ENCODE measurements at regions not wholly inside any gene's neighbourhood (a gene's known extent, or its start where the extent isn't known, plus 50 kb on each side); places are given as distances from the start of the nearest gene placed in this dataset.

GRCh38 chr4:157934151-157934550, 238.7 kb downstream of the GASK1B start:
- H3K4me2 ChIP-seq (replicated peaks; ENCODE audit: low read depth, low read length, poor library complexity, severe bottlenecking): no peak overlapping the region
- H3K4me3 Mint-ChIP-seq: no peak overlapping the region
- CTCF ChIA-PET: no interaction called here
- intact Hi-C loops (cut with micrococcal nuclease): no loop called here
- ATAC-seq (ENCODE audit: low read depth): no peak
- H3K9ac ChIP-seq (ENCODE audit: low read length): no peak overlapping the region
- TF ChIP-seq EZH2 (IDR thresholded peaks at IDR 0.05; ENCODE audit: borderline replicate concordance, insufficient read depth, low read depth, low read length, poor library complexity, severe bottlenecking): no peak
- no peak for TF ChIP-seq CTCF (IDR thresholded peaks at IDR 0.05)
- no peaks in the 10 kb centered on the region for H4K20me1 ChIP-seq (ENCODE audit: control insufficient read depth, insufficient read depth, low read length, poor library complexity, severe bottlenecking)
- WGBS (ENCODE audit: insufficient coverage): no CpG with 5 or more reads among the region's 2 CpGs
- H3K9me3 Mint-ChIP-seq (ENCODE audit: insufficient read depth): no peaks in the 10 kb centered on the region
- H3K27ac ChIP-seq (ENCODE audit: low read length in 2 of 2): no peak overlapping the region
- H3K4me3 ChIP-seq (ENCODE audit: control extremely low read depth in 1 of 5, extremely low read depth in 1 of 5, insufficient read depth in 1 of 5, low read depth in 2 of 5, low read length in 4 of 5): no peak overlapping the region
- H3K36me3 ChIP-seq (replicated peaks in 1 of 2; ENCODE audit: control extremely low read depth in 1 of 2, control insufficient read depth in 1 of 2, extremely low read depth in 1 of 2, insufficient read depth in 2 of 2, low read length in 1 of 2): no peaks in the 10 kb centered on the region
- POLR2A ChIA-PET: no interaction called here
- no peaks in the 10 kb centered on the region for H3K27me3 Mint-ChIP-seq
- H3K27ac Mint-ChIP-seq: no peak overlapping the region
- no peak for DNase-seq
- no peaks in the 10 kb centered on the region for H3K9me3 ChIP-seq (ENCODE audit: control extremely low read depth in 1 of 3, control insufficient read depth in 2 of 3, insufficient read depth in 1 of 3, low read length in 2 of 3)
- H3K79me2 ChIP-seq (ENCODE audit: control insufficient read depth, insufficient read depth, low read length): no peaks in the 10 kb centered on the region
- H3K27me3 ChIP-seq (replicated peaks in 1 of 4; ENCODE audit: control extremely low read depth in 1 of 4, control insufficient read depth in 3 of 4, insufficient read depth in 4 of 4, low read length in 3 of 4): no peaks in the 10 kb centered on the region
- no peak overlapping the region for H2AFZ ChIP-seq (ENCODE audit: insufficient read depth, low read depth, low read length, poor library complexity, severe bottlenecking)
- H3K4me1 Mint-ChIP-seq: no peaks in the 10 kb centered on the region
- no peaks in the 10 kb centered on the region for H3K4me1 ChIP-seq (ENCODE audit: control insufficient read depth in 2 of 2, insufficient read depth in 2 of 2, low read length in 2 of 2)

DNA sequence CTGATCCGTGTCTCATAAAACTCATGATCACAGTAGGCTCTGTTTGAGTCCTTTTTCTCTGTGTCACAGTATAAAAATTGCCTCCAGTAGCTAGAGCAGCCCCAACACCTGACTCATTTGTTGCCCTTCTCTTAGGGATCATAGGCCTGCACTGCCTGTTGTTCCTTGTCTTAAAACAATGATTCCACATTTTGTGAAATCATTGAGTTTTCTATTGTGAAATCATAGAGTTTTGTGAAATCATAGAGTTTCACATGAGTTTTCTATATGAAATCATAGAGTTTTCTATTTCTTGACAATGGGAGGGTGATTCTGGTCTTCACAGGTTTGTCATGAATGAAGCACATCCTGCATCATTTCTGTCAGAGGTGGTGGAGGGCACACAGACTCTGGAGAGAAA, 239.9 kb downstream of the GASK1B start:
- Histone ChIP-seq H4K20me1 (ENCODE audit: control insufficient read depth, insufficient read depth, low read length, poor library complexity, severe bottlenecking) (no peaks in the 10 kb centered on the region), H3K36me3 (replicated peaks in 1 of 2; ENCODE audit: control extremely low read depth in 1 of 2, control insufficient read depth in 1 of 2, extremely low read depth in 1 of 2, insufficient read depth in 2 of 2, low read length in 1 of 2) (no peaks in the 10 kb centered on the region), H3K79me2 (ENCODE audit: control insufficient read depth, insufficient read depth, low read length) (no peaks in the 10 kb centered on the region), H3K9ac (ENCODE audit: low read length) (no peak overlapping the region), H3K27ac (ENCODE audit: low read length in 2 of 2) (no peak overlapping the region), H3K4me2 (replicated peaks; ENCODE audit: low read depth, low read length, poor library complexity, severe bottlenecking) (no peak overlapping the region), H3K27me3 (replicated peaks in 1 of 4; ENCODE audit: control extremely low read depth in 1 of 4, control insufficient read depth in 3 of 4, insufficient read depth in 4 of 4, low read length in 3 of 4) (no peaks in the 10 kb centered on the region), H2AFZ (ENCODE audit: insufficient read depth, low read depth, low read length, poor library complexity, severe bottlenecking) (no peak overlapping the region), H3K4me1 (ENCODE audit: control insufficient read depth in 2 of 2, insufficient read depth in 2 of 2, low read length in 2 of 2) (no peaks in the 10 kb centered on the region), H3K4me3 (ENCODE audit: control extremely low read depth in 1 of 5, extremely low read depth in 1 of 5, insufficient read depth in 1 of 5, low read depth in 2 of 5, low read length in 4 of 5) (no peak overlapping the region), H3K9me3 (ENCODE audit: control extremely low read depth in 1 of 3, control insufficient read depth in 2 of 3, insufficient read depth in 1 of 3, low read length in 2 of 3) (no peaks in the 10 kb centered on the region)
- 90% methylated on average over 1 of the region's 1 CpG for WGBS (ENCODE audit: insufficient coverage)
- ChIA-PET CTCF (no interaction called here), POLR2A (no interaction called here)
- Mint-ChIP-seq H3K4me1 (no peaks in the 10 kb centered on the region), H3K4me3 (no peak overlapping the region), H3K27me3 (no peaks in the 10 kb centered on the region), H3K9me3 (ENCODE audit: insufficient read depth) (no peaks in the 10 kb centered on the region), H3K27ac (no peak overlapping the region)
- TF ChIP-seq EZH2 (IDR thresholded peaks at IDR 0.05; ENCODE audit: borderline replicate concordance, insufficient read depth, low read depth, low read length, poor library complexity, severe bottlenecking): no peak
- TF ChIP-seq CTCF (IDR thresholded peaks at IDR 0.05): no peak
- ATAC-seq (ENCODE audit: low read depth): no peak
- DNase-seq: no peak
- intact Hi-C loops (cut with micrococcal nuclease): no loop called here

Data from B cell (primary cell).